GM10248 (cell line): ENCODE measurements at regions not wholly inside any gene's neighbourhood (a gene's known extent, or its start where the extent isn't known, plus 50 kb on each side); places are given as distances from the start of the nearest gene placed in this dataset.

Experiments used
- CTCF ChIA-PET: fragments of 300-600 bp; sonication (Branson Sonifier 250); formaldehyde crosslinking; extraction: SDS; loops from one replicate; lab custom pipeline; 2021; ENCODE audit warnings: antibody characterized with exemption; lab: Yijun Ruan, JAX
- POLR2A ChIA-PET: fragments of 350-650 bp; sonication (Branson Sonifier 250); formaldehyde crosslinking; extraction: SDS; loops from one replicate; lab custom pipeline; 2020; ENCODE audit warnings: antibody characterized with exemption; lab: Yijun Ruan, JAX
- DNase-seq: peaks from one replicate; pipeline ENCODE4 v3.0.0; 2012; ENCODE audit errors: extremely low spot score
- TF ChIP-seq, protein P1 (sequence below): IDR thresholded peaks from 2 replicates; pipeline ENCODE4 v1.5.1; 2012; ENCODE audit warnings: mild to moderate bottlenecking, low read depth; ENCODE audit errors: extremely low read depth, missing control alignments, control extremely low read depth

DNA sequence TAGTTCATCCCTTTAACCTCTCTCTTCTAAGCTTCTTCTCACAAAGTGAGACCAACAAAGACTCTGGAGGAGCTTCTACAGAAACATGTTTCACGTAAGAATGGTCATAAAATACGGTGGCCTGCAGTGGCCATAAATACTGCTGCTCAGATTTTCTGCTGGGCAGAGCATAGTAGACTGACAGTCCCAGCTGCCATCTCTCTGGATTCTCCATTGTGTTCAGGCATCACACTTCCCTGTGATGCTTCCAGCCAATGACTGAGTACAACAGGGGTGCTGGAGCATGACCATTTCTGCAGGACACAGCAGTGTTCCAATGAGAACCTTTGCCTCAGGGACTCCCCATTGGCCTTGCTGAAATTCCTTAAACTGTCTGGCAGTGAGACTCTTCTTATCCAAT, 392.6 kb downstream of the MMUT start:
- POLR2A ChIA-PET = no interaction called here
- TF ChIP-seq, protein P1, sequence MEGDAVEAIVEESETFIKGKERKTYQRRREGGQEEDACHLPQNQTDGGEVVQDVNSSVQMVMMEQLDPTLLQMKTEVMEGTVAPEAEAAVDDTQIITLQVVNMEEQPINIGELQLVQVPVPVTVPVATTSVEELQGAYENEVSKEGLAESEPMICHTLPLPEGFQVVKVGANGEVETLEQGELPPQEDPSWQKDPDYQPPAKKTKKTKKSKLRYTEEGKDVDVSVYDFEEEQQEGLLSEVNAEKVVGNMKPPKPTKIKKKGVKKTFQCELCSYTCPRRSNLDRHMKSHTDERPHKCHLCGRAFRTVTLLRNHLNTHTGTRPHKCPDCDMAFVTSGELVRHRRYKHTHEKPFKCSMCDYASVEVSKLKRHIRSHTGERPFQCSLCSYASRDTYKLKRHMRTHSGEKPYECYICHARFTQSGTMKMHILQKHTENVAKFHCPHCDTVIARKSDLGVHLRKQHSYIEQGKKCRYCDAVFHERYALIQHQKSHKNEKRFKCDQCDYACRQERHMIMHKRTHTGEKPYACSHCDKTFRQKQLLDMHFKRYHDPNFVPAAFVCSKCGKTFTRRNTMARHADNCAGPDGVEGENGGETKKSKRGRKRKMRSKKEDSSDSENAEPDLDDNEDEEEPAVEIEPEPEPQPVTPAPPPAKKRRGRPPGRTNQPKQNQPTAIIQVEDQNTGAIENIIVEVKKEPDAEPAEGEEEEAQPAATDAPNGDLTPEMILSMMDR = no peak
- no peak for DNase-seq
- CTCF ChIA-PET = interaction anchor here (1.0 kb wide), 1 partner anchor 15 kb away, joined by 3 read pairs; no protein-coding TSS in a partner anchor

DNA sequence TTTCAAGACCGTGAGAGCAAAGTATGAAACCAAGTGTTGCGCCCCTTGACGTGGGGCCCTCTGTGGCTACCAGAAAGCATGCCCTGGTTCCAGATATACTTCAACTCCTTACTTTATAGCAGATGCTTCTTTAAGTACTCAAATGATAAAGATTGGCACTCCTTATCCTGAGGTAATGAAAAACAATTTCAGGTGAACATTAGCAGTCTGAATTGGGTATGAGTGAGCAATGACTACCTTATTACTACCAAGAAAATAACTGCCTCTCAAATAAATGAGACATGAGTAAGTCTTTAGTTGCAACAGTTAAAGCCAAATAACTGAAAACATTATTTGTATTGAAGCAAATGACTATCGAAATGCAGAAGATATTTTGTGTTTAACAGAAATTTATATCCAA, 408.7 kb downstream of the MMUT start:
- TF ChIP-seq, protein P1 = no peak
- ChIA-PET CTCF (no interaction called here), POLR2A (no interaction called here)
- no peak for DNase-seq

DNA sequence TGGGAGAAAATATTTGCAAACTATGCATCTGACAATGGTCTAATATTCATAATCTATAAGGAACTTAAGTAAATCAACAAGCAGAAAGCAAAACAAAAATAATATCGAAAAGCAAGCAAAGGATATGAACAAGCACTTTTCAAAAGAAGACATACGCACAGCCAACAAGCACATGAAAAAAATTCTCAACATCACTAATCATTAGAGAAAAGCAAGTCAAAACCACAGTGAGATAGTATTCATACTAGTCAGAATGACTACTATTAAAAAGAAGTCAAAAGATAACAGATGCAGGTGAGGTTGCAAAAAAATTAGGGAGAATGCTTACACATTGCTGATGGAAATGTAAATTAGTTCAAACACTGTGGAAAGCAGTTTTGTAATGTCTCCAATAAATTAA, 410.2 kb downstream of the MMUT start:
- no peak for DNase-seq
- CTCF ChIA-PET = no interaction called here
- POLR2A ChIA-PET = no interaction called here
- TF ChIP-seq, protein P1 = no peak

DNA sequence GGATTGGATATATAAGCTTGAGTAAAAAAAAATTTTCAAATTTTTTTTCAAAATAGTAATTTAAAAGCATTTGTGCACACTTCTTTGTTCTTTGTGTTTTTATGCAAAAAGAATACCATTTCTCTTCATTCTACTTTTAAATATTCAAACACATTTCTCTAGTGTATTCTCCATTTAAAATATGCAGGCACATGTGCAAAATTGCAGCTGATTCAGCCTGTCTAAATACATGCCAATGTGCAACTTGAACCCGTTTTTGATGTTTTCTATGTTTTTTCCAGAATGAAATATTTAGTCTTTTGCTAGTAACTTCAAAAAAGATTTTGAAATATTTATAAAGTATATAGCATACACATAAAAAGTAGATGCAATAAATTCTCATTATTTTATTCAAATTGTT, 411.8 kb downstream of the MMUT start:
- POLR2A ChIA-PET = no interaction called here

DNA sequence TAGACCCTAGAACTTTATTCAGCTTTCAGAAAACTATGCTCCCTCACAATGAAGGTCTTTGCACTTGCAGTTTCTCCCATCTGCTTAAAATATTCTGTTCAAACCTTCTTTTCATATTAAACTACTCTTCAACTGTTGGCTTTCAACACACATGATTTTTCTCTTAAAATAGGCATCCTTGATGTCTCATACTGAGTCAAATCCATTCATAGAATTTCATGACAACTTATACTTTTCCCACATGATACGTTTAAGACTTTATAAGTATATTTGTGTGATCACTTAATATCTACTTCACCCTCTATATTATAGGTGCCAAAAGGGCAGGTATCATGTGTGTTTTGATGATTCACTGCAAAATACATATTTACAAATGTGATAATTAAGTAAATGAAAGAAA, 412.5 kb downstream of the MMUT start:
- DNase-seq = no peak
- CTCF ChIA-PET = no interaction called here
- POLR2A ChIA-PET = no interaction called here
- TF ChIP-seq, protein P1 = no peak

More for the DNA sequence above, 411.8 kb downstream of the MMUT start:
- CTCF ChIA-PET = no interaction called here
- no peak for DNase-seq
- TF ChIP-seq, protein P1 = no peak

DNA sequence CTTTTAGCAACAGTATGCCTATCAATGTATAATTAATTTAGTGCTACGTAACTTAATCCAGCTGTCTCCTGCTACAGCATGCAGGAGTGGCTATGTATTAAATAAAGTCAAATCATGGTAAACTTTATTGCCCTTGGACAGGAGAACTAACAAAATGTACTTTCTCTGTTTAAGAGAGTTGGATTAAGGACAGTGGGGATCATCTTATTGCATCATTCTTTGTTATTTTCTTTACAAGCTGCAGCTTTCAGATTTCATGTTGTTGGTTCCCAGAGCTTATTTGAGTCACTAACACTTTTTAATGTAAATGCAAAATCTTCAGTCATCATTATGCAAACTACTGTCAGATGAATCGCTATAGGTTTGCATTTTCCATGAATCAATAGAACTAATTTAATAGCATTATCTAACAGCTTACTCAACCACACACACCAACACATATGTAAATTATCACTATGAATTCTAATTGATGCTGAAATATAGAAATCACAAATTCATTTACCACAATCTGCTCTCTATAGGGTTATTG, 424.7 kb downstream of the MMUT start:
- POLR2A ChIA-PET = no interaction called here
- DNase-seq = no peak
- CTCF ChIA-PET = interaction anchor here (0.8 kb wide), 1 partner anchor 9 kb away, joined by 3 read pairs; no protein-coding TSS in a partner anchor

More for the DNA sequence above, 424.7 kb downstream of the MMUT start:
- TF ChIP-seq, protein P1 = no peak
